ENCODE measurements at regions not wholly inside any gene's neighbourhood (a gene's known extent, or its start where the extent isn't known, plus 50 kb on each side); places are given as distances from the start of the nearest gene placed in this dataset.
"Not testable (repeated sequence)": the region's sequence is repeated elsewhere in the genome, so short reads cannot be mapped to it uniquely, and the experiment has no call there.

- ChIA-PET POLR2A (ENCODE audit: unreplicated experiment) (no interaction called here), CTCF (no interaction called here)
- Histone ChIP-seq H3F3A (ENCODE audit: insufficient read depth, low read depth) (no peaks in the 10 kb centered on the region), H3K36me3 (ENCODE audit: low read depth) (no peaks in the 10 kb centered on the region), H3K9me2 (ENCODE audit: insufficient read depth) (no peaks in the 10 kb centered on the region), H2AFZ (no peak overlapping the region), H3K4me1 (replicated peaks; ENCODE audit: insufficient read depth) (no peaks in the 10 kb centered on the region), H3K27ac (no peak overlapping the region), H3K4me2 (no peak overlapping the region), H4K20me1 (ENCODE audit: insufficient read depth) (no peaks in the 10 kb centered on the region), H3K4me3 (no peak overlapping the region), H3K9me3 (ENCODE audit: insufficient read depth, low read depth) (no peaks in the 10 kb centered on the region), H3K27me3 (ENCODE audit: insufficient read depth, low read depth) (0 out of 2 replicates have a peak, but pooled peaks cover 5% of the 10 kb centered on the region), H3K79me2 (ENCODE audit: low read depth) (no peaks in the 10 kb centered on the region)
- intact Hi-C loops (cut with micrococcal nuclease; ENCODE audit: unreplicated experiment), result no loop called here
- no peak for DNase-seq
- BruUV-seq (replicated peaks), result no TSS peak
- no peak for TF ChIP-seq CTCF (conservative IDR thresholded peaks at IDR 0.05)
- no peak for TF ChIP-seq EZH2 (IDR thresholded peaks at IDR 0.05; ENCODE audit: low read depth)
These were observed 234.5 kb upstream of the COBL start for GRCh38 chr7:51551070-51551469.

GRCh38 chr7:51545131-51545530 lies 228.5 kb upstream of the COBL start:
- ChIA-PET CTCF (no interaction called here), POLR2A (ENCODE audit: unreplicated experiment) (no interaction called here)
- no peaks in the 10 kb centered on the region for H3K79me2 ChIP-seq (ENCODE audit: low read depth)
- H3F3A ChIP-seq (ENCODE audit: insufficient read depth, low read depth), result no peaks in the 10 kb centered on the region
- no peak for DNase-seq
- no peaks in the 10 kb centered on the region for H3K9me2 ChIP-seq (ENCODE audit: insufficient read depth)
- H3K36me3 ChIP-seq (ENCODE audit: low read depth), result no peaks in the 10 kb centered on the region
- no peak overlapping the region for H2AFZ ChIP-seq
- H4K20me1 ChIP-seq (ENCODE audit: insufficient read depth), result no peaks in the 10 kb centered on the region
- H3K9me3 ChIP-seq (ENCODE audit: insufficient read depth, low read depth), result no peaks in the 10 kb centered on the region
- TF ChIP-seq EZH2 (IDR thresholded peaks at IDR 0.05; ENCODE audit: low read depth), result no peak
- TF ChIP-seq CTCF (conservative IDR thresholded peaks at IDR 0.05), result no peak
- no peaks in the 10 kb centered on the region for H3K4me1 ChIP-seq (replicated peaks; ENCODE audit: insufficient read depth)
- BruUV-seq (replicated peaks), result no TSS peak
- no peak overlapping the region for H3K27ac ChIP-seq
- H3K4me2 ChIP-seq, result no peak overlapping the region
- H3K4me3 ChIP-seq, result no peak overlapping the region
- intact Hi-C loops (cut with micrococcal nuclease; ENCODE audit: unreplicated experiment), result no loop called here
- no peaks in the 10 kb centered on the region for H3K27me3 ChIP-seq (ENCODE audit: insufficient read depth, low read depth)

GRCh38 chr7:51543801-51544553 lies 227.4 kb upstream of the COBL start:
- CTCF ChIA-PET, result no interaction called here
- BruUV-seq (replicated peaks), result no TSS peak

DNA sequence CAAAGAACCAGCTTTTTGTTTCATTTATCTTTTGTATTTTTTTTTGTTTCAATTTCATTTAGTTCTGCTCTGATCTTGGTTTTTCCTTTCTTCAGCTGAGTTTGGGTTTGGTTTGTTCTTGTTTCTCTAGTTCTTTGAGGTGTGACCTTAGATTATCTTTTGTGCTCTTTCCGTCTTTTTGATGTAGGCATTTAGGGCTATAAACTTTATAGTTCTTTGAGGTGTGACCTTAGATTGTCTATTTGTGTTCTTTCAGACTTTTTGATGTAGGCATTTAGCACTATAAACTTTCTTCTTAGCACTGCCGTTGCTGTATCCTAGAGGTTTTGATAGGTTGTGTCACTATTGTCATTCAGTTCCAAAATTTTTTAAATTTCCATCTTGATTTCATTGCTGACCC lies 224.3 kb upstream of the COBL start:
- BruUV-seq (replicated peaks); H3K9me2 ChIP-seq (ENCODE audit: insufficient read depth); H3K36me3 ChIP-seq (ENCODE audit: low read depth); H3K27me3 ChIP-seq (ENCODE audit: insufficient read depth, low read depth); H4K20me1 ChIP-seq (ENCODE audit: insufficient read depth); H3K9me3 ChIP-seq (ENCODE audit: insufficient read depth, low read depth); H3K4me1 ChIP-seq (replicated peaks; ENCODE audit: insufficient read depth); POLR2A ChIA-PET (ENCODE audit: unreplicated experiment); intact Hi-C loops (cut with micrococcal nuclease; ENCODE audit: unreplicated experiment); DNase-seq; H3K4me2 ChIP-seq; CTCF ChIA-PET; H3K79me2 ChIP-seq (ENCODE audit: low read depth); H3K27ac ChIP-seq; H3K4me3 ChIP-seq; H2AFZ ChIP-seq; H3F3A ChIP-seq (ENCODE audit: insufficient read depth, low read depth): not testable (repeated sequence)

More at GRCh38 chr7:51543801-51544553, 227.4 kb upstream of the COBL start:
- Histone ChIP-seq H3K27me3 (ENCODE audit: insufficient read depth, low read depth) (no peaks in the 10 kb centered on the region), H3K27ac (no peak overlapping the region), H3K4me2 (no peak overlapping the region), H3K79me2 (ENCODE audit: low read depth) (no peaks in the 10 kb centered on the region), H3K9me2 (ENCODE audit: insufficient read depth) (no peaks in the 10 kb centered on the region), H3K36me3 (ENCODE audit: low read depth) (no peaks in the 10 kb centered on the region), H4K20me1 (ENCODE audit: insufficient read depth) (no peaks in the 10 kb centered on the region; the same call in 1 of the 2 replicates), H3K9me3 (ENCODE audit: insufficient read depth, low read depth) (no peaks in the 10 kb centered on the region), H3K4me1 (replicated peaks; ENCODE audit: insufficient read depth) (no peaks in the 10 kb centered on the region), H3K4me3 (no peak overlapping the region), H3F3A (ENCODE audit: insufficient read depth, low read depth) (no peaks in the 10 kb centered on the region), H2AFZ (no peak overlapping the region)
- intact Hi-C loops (cut with micrococcal nuclease; ENCODE audit: unreplicated experiment), result no loop called here
- POLR2A ChIA-PET (ENCODE audit: unreplicated experiment), result no interaction called here
- TF ChIP-seq CTCF (conservative IDR thresholded peaks at IDR 0.05) (no peak), EZH2 (IDR thresholded peaks at IDR 0.05; ENCODE audit: low read depth) (no peak)
- no peak for DNase-seq
